Right atrium auricular region (tissue), 2 donors: ENCODE measurements at regions not wholly inside any gene's neighbourhood (a gene's known extent, or its start where the extent isn't known, plus 50 kb on each side); places are given as distances from the start of the nearest gene placed in this dataset.

Experiments
- DNase-seq: peaks from one replicate; pipeline ENCODE4 v3.0.0-alpha.2; 2019; ENCODE audit warnings: low spot score
- H3K27ac ChIP-seq, 2 donors: fragments of 200-600 bp; sonication (generic); 1 replicate in 1 of 2; 2 replicates in 1 of 2; pipeline ENCODE4 v1.5.1; 2016 to 2019
- H3K27me3 ChIP-seq, 2 donors: fragments of 200-600 bp; sonication (generic); one replicate each; pipeline versions ENCODE4 v1.5.1 to v1.6.0; 2017 to 2019
- H3K36me3 ChIP-seq: fragments of 200-600 bp; sonication (generic); one replicate; pipeline ENCODE4 v1.5.1; 2016
- H3K4me1 ChIP-seq, 2 donors: fragments of 200-600 bp; sonication (generic); one replicate each; pipeline versions ENCODE4 v1.5.1 to v1.6.0; 2017 to 2019
- H3K4me3 ChIP-seq, 2 donors: fragments of 200-600 bp; sonication (generic); 1 replicate in 1 of 2; 2 replicates in 1 of 2; pipeline ENCODE4 v1.5.1; 2017 to 2019; ENCODE audit warnings: mild to moderate bottlenecking in 1 of 2, moderate library complexity in 1 of 2
- H3K9me3 ChIP-seq, 2 donors: fragments of 200-600 bp; sonication (generic); one replicate each; pipeline ENCODE4 v1.5.1; 2019
- CTCF ChIP-seq, 2 donors: fragments of 200-600 bp; sonication (generic); IDR thresholded peaks; one replicate each; pipeline ENCODE4 v1.5.1; 2019; ENCODE audit warnings: antibody characterized with exemption in 2 of 2

- H3K27ac ChIP-seq, result no peak overlapping the region
- TF ChIP-seq CTCF (IDR thresholded peaks at IDR 0.05), result no peak
Measured at GRCh38 chr11:23836981-23837380, 659.9 kb upstream of the LUZP2 start.

GRCh38 chr11:23840872-23841271, 656.0 kb upstream of the LUZP2 start:
- TF ChIP-seq CTCF (IDR thresholded peaks at IDR 0.05), result no peak
- Histone ChIP-seq H3K4me3 (no peak overlapping the region), H3K4me1 (no peaks in the 10 kb centered on the region), H3K36me3 (no peaks in the 10 kb centered on the region), H3K9me3 (no peaks in the 10 kb centered on the region), H3K27ac (no peak overlapping the region), H3K27me3 (no peaks in the 10 kb centered on the region)
- no peak for DNase-seq

More at GRCh38 chr11:23836981-23837380, 659.9 kb upstream of the LUZP2 start:
- no peak overlapping the region for H3K4me3 ChIP-seq
- H3K27me3 ChIP-seq, result no peaks in the 10 kb centered on the region
- no peaks in the 10 kb centered on the region for H3K9me3 ChIP-seq
- no peaks in the 10 kb centered on the region for H3K36me3 ChIP-seq
- DNase-seq, result no peak
- H3K4me1 ChIP-seq, result no peaks in the 10 kb centered on the region

- Histone ChIP-seq H3K36me3 (no peaks in the 10 kb centered on the region), H3K9me3 (no peaks in the 10 kb centered on the region), H3K27ac (no peak overlapping the region), H3K27me3 (no peaks in the 10 kb centered on the region), H3K4me1 (no peaks in the 10 kb centered on the region), H3K4me3 (no peak overlapping the region)
- no peak for DNase-seq
- no peak for TF ChIP-seq CTCF (IDR thresholded peaks at IDR 0.05)
Measured at GRCh38 chr11:23846902-23847422, 649.9 kb upstream of the LUZP2 start.

- no peak for TF ChIP-seq CTCF (IDR thresholded peaks at IDR 0.05)
- no peaks in the 10 kb centered on the region for H3K27me3 ChIP-seq
- no peaks in the 10 kb centered on the region for H3K36me3 ChIP-seq
- no peaks in the 10 kb centered on the region for H3K9me3 ChIP-seq
- no peaks in the 10 kb centered on the region for H3K4me1 ChIP-seq
- DNase-seq, result no peak
- H3K27ac ChIP-seq, result no peak overlapping the region
- H3K4me3 ChIP-seq, result no peak overlapping the region
Measured at GRCh38 chr11:23851216-23851615, 645.6 kb upstream of the LUZP2 start.

- DNase-seq, result no peak
- H3K27me3 ChIP-seq, result no peaks in the 10 kb centered on the region
Measured at GRCh38 chr11:23856654-23857053, 640.2 kb upstream of the LUZP2 start.

More at GRCh38 chr11:23856654-23857053, 640.2 kb upstream of the LUZP2 start:
- Histone ChIP-seq H3K4me1 (no peaks in the 10 kb centered on the region), H3K4me3 (no peak overlapping the region), H3K36me3 (no peaks in the 10 kb centered on the region), H3K9me3 (no peaks in the 10 kb centered on the region), H3K27ac (no peak overlapping the region)
- TF ChIP-seq CTCF (IDR thresholded peaks at IDR 0.05), result no peak
